Skin of body (tissue), 2 donors: ENCODE measurements at regions not wholly inside any gene's neighbourhood (a gene's known extent, or its start where the extent isn't known, plus 50 kb on each side); places are given as distances from the start of the nearest gene placed in this dataset.
"Not testable (repeated sequence)": the region's sequence is repeated elsewhere in the genome, so short reads cannot be mapped to it uniquely, and the experiment has no call there.

ENCODE experiments used
- DNase-seq: peaks from one replicate; lab custom pipeline; 2025; lab: John Stamatoyannopoulos, UW
- small RNA-seq: library from RNA; depleted of rRNA; stranded (forward); fragments of <200 nt; gene quantifications from one replicate; pipeline ENCODE3, GENCODE V24; 2014; ENCODE audit warnings: low replicate concordance

DNA sequence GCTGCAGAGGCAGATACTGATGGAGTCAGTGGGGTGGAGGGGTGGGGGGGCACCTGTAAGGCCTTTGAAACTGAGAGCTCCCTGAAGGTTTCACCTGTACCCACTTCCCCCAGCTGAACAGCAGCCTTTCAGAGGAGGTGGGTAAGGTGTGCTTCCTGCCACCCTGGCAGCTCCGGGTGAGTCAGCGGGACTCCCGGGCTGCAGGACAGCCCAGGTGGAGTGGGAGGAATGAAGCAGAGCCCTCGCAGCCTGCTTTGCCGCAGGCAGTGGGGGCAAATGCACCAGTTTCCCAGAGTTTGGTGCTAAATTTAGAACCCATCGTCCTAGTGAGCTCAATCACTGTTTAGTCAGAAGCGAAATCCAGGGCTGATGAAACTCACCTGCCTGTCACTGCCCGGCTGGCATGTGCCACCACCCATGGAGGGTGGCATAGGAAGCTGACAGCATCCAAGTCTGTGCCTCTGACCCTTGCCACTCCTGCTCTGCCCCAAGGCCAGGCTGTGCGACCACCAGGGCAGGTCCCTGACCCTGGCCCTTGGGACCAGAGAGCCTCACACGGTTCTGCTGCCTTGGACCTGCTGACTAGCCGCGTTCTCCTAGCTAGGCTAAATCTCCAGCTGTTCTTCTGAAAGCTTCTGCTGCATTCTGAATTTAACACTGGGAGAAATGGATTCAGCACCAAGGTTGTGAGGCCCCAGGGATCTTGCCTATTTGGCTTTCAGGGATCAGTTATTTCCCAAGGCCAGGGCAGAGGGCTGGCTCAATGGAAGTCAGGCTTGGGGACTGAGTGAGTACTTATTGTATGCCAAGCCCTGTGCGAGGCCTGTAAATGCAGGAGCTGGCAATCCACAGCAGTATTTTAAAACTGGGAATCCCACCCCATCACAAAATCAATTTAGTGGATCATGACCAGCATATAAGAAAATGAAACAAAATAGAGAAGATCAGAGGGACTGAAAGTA lies 67.3 kb upstream of the RASGRF1 start:
- no peak for DNase-seq

DNA sequence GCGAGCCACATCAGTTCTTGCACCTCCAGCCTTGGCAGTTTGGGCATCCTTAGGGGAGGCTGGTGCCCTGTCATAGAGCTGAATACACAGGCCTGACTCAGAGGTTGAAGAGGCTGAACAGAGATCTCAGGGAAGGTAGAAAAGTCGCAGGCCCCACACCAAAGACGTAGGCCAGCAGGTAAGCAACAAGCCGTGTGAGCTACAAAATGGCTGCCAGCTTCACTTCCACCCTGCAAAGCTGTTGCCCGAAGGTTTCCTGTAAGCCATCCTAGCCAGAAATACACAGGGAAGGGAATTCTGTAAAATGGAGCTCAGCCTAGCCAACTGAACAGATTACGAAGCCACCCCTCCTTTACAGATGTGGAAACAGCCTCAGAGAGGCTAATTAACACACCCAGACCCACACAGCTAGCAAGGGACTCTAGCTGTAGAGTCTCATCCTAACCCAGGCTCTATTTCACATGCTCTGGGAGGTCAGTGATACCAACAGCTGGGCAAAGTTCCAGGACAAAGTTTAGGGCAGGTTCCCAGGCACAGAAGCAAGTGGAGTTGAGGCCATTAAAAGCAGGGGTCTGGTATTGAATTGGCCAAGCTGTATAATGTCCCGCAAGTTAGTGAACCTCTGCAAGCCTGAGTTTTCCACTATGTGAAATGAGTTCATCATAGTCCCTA lies 66.3 kb upstream of the RASGRF1 start:
- DNase-seq: no peak

DNA sequence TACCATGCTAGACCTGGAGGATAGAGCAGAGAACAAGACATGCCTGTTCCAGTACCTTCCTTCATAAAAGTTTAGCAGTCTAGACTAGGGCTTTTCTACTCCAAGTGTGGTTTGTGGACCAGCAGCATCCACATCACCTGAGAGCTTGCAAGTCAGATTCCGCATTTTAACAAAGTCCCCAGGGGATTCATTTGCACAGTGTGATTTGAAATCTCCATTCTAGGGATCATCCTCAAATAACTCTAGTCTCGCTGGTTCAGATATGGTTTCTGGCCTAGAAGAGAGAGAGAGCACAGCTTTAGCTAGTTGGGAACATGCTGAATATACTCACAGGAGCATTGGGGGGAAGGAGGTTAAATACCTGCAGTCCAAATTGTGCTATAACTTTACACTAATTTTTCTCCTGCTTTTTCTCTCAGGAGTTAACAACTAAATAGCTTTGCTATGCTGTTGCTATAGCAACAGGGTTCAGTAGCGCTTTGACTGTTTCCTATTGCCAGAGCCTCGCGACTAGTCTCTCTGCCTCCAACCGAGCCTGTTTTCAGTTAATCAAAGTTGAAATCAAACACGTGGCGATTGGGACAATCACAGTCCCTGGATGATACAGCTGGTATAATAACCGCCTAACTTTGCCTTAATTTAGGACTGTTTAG lies 64.0 kb upstream of the RASGRF1 start:
- no peak for DNase-seq

- not testable (repeated sequence) for DNase-seq
These were observed 53.7 kb upstream of the RASGRF1 start for GRCh38 chr15:79144290-79144689.

DNA sequence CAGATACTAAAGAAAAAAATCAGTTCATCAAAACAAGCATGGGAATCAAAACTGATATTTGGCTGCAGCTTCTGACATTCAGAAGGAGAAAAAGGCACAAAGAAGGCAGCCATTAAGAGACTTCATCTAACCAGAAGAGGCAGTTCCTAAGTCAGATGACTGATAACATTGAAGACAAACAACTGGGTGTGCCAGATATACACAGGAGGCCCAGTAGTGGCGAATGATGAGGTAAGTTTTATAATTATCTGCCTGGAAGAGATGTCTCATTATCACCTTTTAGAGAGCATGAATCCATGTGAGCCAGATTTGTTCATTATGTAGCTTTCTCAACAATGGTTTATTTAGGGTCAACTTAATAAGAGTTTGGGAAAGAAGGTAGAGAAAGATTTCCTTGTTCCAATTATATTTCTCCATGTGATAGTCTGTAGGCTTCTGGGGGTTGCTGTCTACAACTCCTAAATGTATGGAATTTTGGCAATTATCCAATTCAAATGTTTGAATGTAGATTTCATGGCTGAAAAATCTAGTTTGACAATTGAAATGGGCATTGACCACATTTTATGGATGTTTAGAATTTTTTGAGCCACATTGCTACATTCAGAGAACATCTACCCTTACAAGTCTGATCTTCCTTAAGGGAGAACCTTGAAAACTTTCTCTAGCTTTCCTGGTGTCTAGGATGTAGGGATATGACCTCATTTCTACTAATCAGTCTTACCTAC lies 50.4 kb upstream of the RASGRF1 start:
- no peak for DNase-seq

Small RNA genes in the stretch of these regions (small RNA-seq; reads per million reads assigned to genes)
- 1.8 reads per million, percentile 85 among the genes with 10 or more reads in this experiment for gene MIR184
